HEK293 (cell line): ENCODE measurements at regions not wholly inside any gene's neighbourhood (a gene's known extent, or its start where the extent isn't known, plus 50 kb on each side); places are given as distances from the start of the nearest gene placed in this dataset.

ENCODE experiments used
- KLF16 ChIP-seq: fragments of 450-650 bp; formaldehyde crosslinking; IDR thresholded peaks from 2 replicates; pipeline ENCODE4 v1.5.1; 2017; ENCODE audit warnings: missing biosample characterization, missing genetic modification characterization
- WT1 ChIP-seq: fragments of 450-650 bp; formaldehyde crosslinking; IDR thresholded peaks from 2 replicates; pipeline ENCODE4 v1.5.1; 2016; ENCODE audit warnings: missing biosample characterization, missing genetic modification characterization
- ZNF416 ChIP-seq: fragments of 450-650 bp; formaldehyde crosslinking; IDR thresholded peaks from 2 replicates; pipeline ENCODE4 v1.5.1; 2016; ENCODE audit warnings: missing biosample characterization, missing genetic modification characterization
- ZNF768 ChIP-seq: fragments of 450-650 bp; formaldehyde crosslinking; IDR thresholded peaks from 2 replicates; pipeline ENCODE4 v1.5.1; 2018; ENCODE audit warnings: missing biosample characterization, mild to moderate bottlenecking, missing genetic modification characterization
- ZSCAN16 ChIP-seq: fragments of 450-650 bp; formaldehyde crosslinking; IDR thresholded peaks from 2 replicates; pipeline ENCODE4 v1.5.1; 2016; ENCODE audit warnings: missing biosample characterization, missing genetic modification characterization
- TF ChIP-seq, protein P1 (sequence below): fragments of 450-650 bp; formaldehyde crosslinking; IDR thresholded peaks from 2 replicates; pipeline ENCODE4 v1.5.1; 2016; ENCODE audit warnings: missing biosample characterization, missing genetic modification characterization, low read depth
- TF ChIP-seq, protein P2 (sequence below): fragments of 450-650 bp; formaldehyde crosslinking; IDR thresholded peaks from 2 replicates; pipeline ENCODE4 v1.5.1; 2016; ENCODE audit warnings: missing biosample characterization, missing genetic modification characterization

DNA sequence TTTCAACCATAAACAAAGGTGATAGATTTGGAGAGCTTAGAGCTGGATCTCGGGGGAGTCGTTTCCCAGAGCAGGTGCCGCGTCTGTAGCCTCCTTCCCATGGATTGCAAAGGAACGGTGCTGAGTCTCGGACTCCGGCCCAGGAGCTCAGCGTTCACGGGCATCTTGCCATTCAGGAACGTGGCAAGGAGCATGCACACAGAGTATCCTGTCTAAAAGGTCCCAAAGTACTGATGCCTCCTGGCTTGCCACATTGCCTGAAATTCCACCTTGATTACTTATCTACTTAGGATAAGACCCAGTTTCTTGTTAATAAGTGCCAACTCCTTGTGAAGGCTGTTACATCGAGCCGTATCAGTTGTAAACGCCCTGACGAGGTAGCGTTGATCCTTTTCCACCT lies 197.8 kb upstream of the MYT1L start:
- TF ChIP-seq ZNF416 (no peak), ZSCAN16 (tag by site-specific recombination) (no peak), WT1 (no peak), ZNF768 (tag by site-specific recombination) (no peak), KLF16 (no peak)
- TF ChIP-seq, protein P1, sequence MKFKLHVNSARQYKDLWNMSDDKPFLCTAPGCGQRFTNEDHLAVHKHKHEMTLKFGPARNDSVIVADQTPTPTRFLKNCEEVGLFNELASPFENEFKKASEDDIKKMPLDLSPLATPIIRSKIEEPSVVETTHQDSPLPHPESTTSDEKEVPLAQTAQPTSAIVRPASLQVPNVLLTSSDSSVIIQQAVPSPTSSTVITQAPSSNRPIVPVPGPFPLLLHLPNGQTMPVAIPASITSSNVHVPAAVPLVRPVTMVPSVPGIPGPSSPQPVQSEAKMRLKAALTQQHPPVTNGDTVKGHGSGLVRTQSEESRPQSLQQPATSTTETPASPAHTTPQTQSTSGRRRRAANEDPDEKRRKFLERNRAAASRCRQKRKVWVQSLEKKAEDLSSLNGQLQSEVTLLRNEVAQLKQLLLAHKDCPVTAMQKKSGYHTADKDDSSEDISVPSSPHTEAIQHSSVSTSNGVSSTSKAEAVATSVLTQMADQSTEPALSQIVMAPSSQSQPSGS = no peak
- TF ChIP-seq, protein P2, sequence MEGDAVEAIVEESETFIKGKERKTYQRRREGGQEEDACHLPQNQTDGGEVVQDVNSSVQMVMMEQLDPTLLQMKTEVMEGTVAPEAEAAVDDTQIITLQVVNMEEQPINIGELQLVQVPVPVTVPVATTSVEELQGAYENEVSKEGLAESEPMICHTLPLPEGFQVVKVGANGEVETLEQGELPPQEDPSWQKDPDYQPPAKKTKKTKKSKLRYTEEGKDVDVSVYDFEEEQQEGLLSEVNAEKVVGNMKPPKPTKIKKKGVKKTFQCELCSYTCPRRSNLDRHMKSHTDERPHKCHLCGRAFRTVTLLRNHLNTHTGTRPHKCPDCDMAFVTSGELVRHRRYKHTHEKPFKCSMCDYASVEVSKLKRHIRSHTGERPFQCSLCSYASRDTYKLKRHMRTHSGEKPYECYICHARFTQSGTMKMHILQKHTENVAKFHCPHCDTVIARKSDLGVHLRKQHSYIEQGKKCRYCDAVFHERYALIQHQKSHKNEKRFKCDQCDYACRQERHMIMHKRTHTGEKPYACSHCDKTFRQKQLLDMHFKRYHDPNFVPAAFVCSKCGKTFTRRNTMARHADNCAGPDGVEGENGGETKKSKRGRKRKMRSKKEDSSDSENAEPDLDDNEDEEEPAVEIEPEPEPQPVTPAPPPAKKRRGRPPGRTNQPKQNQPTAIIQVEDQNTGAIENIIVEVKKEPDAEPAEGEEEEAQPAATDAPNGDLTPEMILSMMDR = no peak
